ENCODE measurements at regions not wholly inside any gene's neighbourhood (a gene's known extent, or its start where the extent isn't known, plus 50 kb on each side); places are given as distances from the start of the nearest gene placed in this dataset.

GRCh38 chr4:189285377-189285776 lies 655.3 kb upstream of the FRG1 start:
- TF ChIP-seq, protein P1, sequence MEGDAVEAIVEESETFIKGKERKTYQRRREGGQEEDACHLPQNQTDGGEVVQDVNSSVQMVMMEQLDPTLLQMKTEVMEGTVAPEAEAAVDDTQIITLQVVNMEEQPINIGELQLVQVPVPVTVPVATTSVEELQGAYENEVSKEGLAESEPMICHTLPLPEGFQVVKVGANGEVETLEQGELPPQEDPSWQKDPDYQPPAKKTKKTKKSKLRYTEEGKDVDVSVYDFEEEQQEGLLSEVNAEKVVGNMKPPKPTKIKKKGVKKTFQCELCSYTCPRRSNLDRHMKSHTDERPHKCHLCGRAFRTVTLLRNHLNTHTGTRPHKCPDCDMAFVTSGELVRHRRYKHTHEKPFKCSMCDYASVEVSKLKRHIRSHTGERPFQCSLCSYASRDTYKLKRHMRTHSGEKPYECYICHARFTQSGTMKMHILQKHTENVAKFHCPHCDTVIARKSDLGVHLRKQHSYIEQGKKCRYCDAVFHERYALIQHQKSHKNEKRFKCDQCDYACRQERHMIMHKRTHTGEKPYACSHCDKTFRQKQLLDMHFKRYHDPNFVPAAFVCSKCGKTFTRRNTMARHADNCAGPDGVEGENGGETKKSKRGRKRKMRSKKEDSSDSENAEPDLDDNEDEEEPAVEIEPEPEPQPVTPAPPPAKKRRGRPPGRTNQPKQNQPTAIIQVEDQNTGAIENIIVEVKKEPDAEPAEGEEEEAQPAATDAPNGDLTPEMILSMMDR (IDR thresholded peaks at IDR 0.05; ENCODE audit: low read depth, low read length): no peak
- TF ChIP-seq EZH2phosphoT487 (IDR thresholded peaks at IDR 0.05; ENCODE audit: low read depth): no peak
